HEK293T (cell line): ENCODE measurements at regions not wholly inside any gene's neighbourhood (a gene's known extent, or its start where the extent isn't known, plus 50 kb on each side); places are given as distances from the start of the nearest gene placed in this dataset.

Experiments used
- CTCF ChIA-PET: fragments of 350-600 bp; formaldehyde crosslinking; extraction: SDS; loops from one replicate; lab custom pipeline; 2021; ENCODE audit warnings: antibody characterized with exemption, inconsistent platforms; lab: Yijun Ruan, JAX
- POLR2A ChIA-PET: fragments of 350-600 bp; formaldehyde crosslinking; extraction: SDS; loops from one replicate; lab custom pipeline; 2020; ENCODE audit warnings: antibody characterized with exemption, inconsistent platforms; lab: Yijun Ruan, JAX
- DNase-seq: peaks from one replicate; pipeline ENCODE4 v3.0.0; 2012; ENCODE audit warnings: mixed read lengths; ENCODE audit errors: extremely low spot score
- ARNT ChIP-seq: fragments of 450-650 bp; IDR thresholded peaks from 2 replicates; pipeline ENCODE4 v1.6.1; 2017; ENCODE audit warnings: mild to moderate bottlenecking
- BHLHE40 ChIP-seq: fragments of 450-650 bp; IDR thresholded peaks from 2 replicates; pipeline ENCODE4 v1.6.1; 2016; ENCODE audit warnings: mild to moderate bottlenecking, moderate library complexity, borderline replicate concordance
- CTBP1 ChIP-seq: fragments of 450-650 bp; IDR thresholded peaks from 2 replicates; pipeline ENCODE4 v1.6.1; 2016; ENCODE audit warnings: borderline replicate concordance
- ELF4 ChIP-seq: fragments of 450-650 bp; IDR thresholded peaks from 2 replicates; pipeline ENCODE4 v1.6.1; 2017; ENCODE audit warnings: antibody characterized with exemption
- FOXA1 ChIP-seq: fragments of 450-650 bp; IDR thresholded peaks from 2 replicates; pipeline ENCODE4 v1.6.1; 2016; ENCODE audit warnings: mild to moderate bottlenecking
- FOXK2 ChIP-seq: fragments of 450-650 bp; IDR thresholded peaks from 2 replicates; pipeline ENCODE4 v1.6.1; 2016; ENCODE audit warnings: mild to moderate bottlenecking
- FOXM1 ChIP-seq: fragments of 450-650 bp; IDR thresholded peaks from 2 replicates; pipeline ENCODE4 v1.6.1; 2017; ENCODE audit warnings: mild to moderate bottlenecking, borderline replicate concordance
- HDGF ChIP-seq: fragments of 450-650 bp; IDR thresholded peaks from 2 replicates; pipeline ENCODE4 v1.6.1; 2017; ENCODE audit warnings: antibody characterized with exemption, borderline replicate concordance
- L3MBTL2 ChIP-seq: fragments of 450-650 bp; conservative IDR thresholded peaks from 2 replicates; pipeline ENCODE4 v1.6.1; 2016; ENCODE audit warnings: mild to moderate bottlenecking
- LEF1 ChIP-seq: fragments of 450-650 bp; IDR thresholded peaks from 2 replicates; pipeline ENCODE4 v1.6.1; 2017; ENCODE audit warnings: mild to moderate bottlenecking, borderline replicate concordance
- NFRKB ChIP-seq: fragments of 450-650 bp; IDR thresholded peaks from 2 replicates; pipeline ENCODE4 v1.6.1; 2016; ENCODE audit warnings: mild to moderate bottlenecking, moderate library complexity
- SP1 ChIP-seq: fragments of 450-650 bp; IDR thresholded peaks from 2 replicates; pipeline ENCODE4 v1.6.1; 2017
- SUZ12 ChIP-seq: fragments of 450-650 bp; IDR thresholded peaks from 2 replicates; pipeline ENCODE4 v1.6.1; 2016; ENCODE audit warnings: mild to moderate bottlenecking
- TARDBP ChIP-seq: fragments of 450-650 bp; IDR thresholded peaks from 2 replicates; pipeline ENCODE4 v1.6.1; 2016
- ZNF384 ChIP-seq: fragments of 450-650 bp; IDR thresholded peaks from 2 replicates; pipeline ENCODE4 v1.6.1; 2016
- TF ChIP-seq, protein P1 (sequence below): fragments of 450-650 bp; IDR thresholded peaks from 2 replicates; pipeline ENCODE4 v1.6.1; 2016

DNA sequence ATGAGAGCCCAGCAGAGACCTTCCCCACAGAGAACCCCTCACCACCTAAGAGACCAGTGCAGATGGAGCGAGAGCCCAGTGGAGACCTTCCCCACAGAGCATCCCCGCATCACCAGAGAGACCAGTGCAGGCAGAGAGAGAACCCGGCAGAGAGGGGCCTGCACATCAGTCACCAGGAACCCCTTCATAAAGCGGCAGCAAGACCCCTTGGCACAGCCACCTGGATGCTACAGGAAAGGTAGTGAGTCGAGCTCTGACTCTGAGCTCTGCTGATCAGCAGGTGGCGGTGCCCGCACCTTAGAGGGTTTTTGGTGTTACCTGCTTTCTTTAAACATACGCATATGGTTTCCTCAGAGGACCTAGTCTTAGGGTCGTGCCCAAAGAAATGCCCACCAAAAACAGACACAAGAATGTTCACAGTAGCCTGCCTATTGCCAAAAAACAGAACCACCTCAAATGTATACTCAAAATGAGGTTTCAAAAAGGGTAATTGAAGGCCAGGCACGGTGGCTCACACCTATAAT lies 678.7 kb downstream of the BRD1 start:
- DNase-seq: no peak
- POLR2A ChIA-PET: no interaction called here
- TF ChIP-seq NFRKB (no peak), ELF4 (no peak), TARDBP (no peak), FOXA1 (no peak), SUZ12 (no peak), FOXK2 (no peak), ARNT (no peak)
- CTCF ChIA-PET: no interaction called here

GRCh38 chr22:49147617-49148175 lies 680.0 kb downstream of the BRD1 start:
- ChIA-PET CTCF (no interaction called here), POLR2A (no interaction called here)
- DNase-seq: no peak
- no peak for TF ChIP-seq TARDBP
- TF ChIP-seq NFRKB: no peak

- TF ChIP-seq, protein P1, sequence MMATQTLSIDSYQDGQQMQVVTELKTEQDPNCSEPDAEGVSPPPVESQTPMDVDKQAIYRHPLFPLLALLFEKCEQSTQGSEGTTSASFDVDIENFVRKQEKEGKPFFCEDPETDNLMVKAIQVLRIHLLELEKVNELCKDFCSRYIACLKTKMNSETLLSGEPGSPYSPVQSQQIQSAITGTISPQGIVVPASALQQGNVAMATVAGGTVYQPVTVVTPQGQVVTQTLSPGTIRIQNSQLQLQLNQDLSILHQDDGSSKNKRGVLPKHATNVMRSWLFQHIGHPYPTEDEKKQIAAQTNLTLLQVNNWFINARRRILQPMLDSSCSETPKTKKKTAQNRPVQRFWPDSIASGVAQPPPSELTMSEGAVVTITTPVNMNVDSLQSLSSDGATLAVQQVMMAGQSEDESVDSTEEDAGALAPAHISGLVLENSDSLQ: no peak
- TF ChIP-seq FOXK2: no peak
- TF ChIP-seq CTBP1: no peak
- TF ChIP-seq FOXM1: no peak
- TF ChIP-seq FOXA1: no peak
- no peak for TF ChIP-seq TARDBP
- no peak for TF ChIP-seq SP1
- TF ChIP-seq SUZ12: no peak
- TF ChIP-seq ZNF384: no peak
- CTCF ChIA-PET: no interaction called here
- POLR2A ChIA-PET: no interaction called here
- DNase-seq: no peak
Measured at GRCh38 chr22:49147171-49147570, 680.5 kb downstream of the BRD1 start.

GRCh38 chr22:49146511-49146910 lies 681.2 kb downstream of the BRD1 start:
- ChIA-PET POLR2A (no interaction called here), CTCF (no interaction called here)
- DNase-seq: no peak
- TF ChIP-seq NFRKB: no peak
- no peak for TF ChIP-seq ELF4
- no peak for TF ChIP-seq SUZ12
- TF ChIP-seq FOXM1: no peak
- TF ChIP-seq LEF1: no peak
- TF ChIP-seq ARNT: no peak
- TF ChIP-seq BHLHE40: no peak
- TF ChIP-seq FOXK2: no peak
- no peak for TF ChIP-seq CTBP1
- TF ChIP-seq TARDBP: no peak
- no peak for TF ChIP-seq L3MBTL2
- TF ChIP-seq, protein P1: no peak
- TF ChIP-seq FOXA1: no peak
- no peak for TF ChIP-seq ZNF384
- no peak for TF ChIP-seq SP1

DNA sequence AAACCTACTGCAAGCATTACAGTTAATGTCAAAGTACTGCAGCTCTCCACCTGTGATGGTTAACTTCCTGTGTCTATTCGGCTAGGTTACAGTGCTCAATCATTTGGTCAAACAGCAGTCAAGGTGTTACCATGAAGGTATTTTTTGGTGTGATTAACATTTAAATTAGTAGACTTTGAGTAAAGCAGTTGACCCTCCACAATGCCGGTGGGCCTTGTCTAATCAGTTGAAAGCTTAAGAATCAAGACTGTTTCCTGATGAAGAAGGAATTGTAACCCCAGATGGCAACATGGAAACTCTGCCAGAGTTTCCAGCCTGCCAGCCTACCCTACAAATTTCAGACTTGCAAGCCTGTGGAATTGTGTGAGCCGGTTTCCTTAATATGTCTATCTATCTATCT lies 683.9 kb downstream of the BRD1 start:
- TF ChIP-seq LEF1 (no peak), ELF4 (no peak), CTBP1 (no peak), L3MBTL2 (no peak), ARNT (no peak), HDGF (no peak), SUZ12 (no peak), NFRKB (no peak), SP1 (no peak), TARDBP (no peak), FOXM1 (no peak), BHLHE40 (no peak), FOXK2 (no peak), ZNF384 (no peak), FOXA1 (no peak)
- TF ChIP-seq, protein P1: no peak
- no peak for DNase-seq
- ChIA-PET CTCF (no interaction called here), POLR2A (no interaction called here)

DNA sequence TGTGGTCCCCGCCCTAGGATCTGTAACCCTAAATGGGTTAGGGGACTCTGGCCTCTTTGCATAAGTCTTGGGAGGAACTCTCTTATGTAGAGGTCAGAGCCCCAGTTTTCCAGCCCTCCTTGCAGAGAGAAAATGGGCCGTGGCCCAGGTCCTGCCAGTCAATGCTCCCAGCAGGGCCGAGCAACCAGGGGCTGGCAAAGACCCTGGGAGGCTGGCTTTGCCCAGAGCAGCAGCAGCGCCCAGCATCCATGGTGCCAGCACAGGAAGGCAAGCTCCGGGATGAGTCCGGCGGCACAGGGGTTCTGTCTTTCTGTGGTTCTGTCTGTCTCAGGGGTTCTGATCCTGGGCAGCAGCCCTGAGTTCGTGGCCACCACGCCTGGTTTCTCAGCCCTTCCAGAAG lies 684.8 kb downstream of the BRD1 start:
- CTCF ChIA-PET: no interaction called here
- TF ChIP-seq BHLHE40: no peak
- no peak for TF ChIP-seq SUZ12
- TF ChIP-seq ELF4: no peak
- TF ChIP-seq FOXA1: no peak
- no peak for TF ChIP-seq FOXM1
- no peak for TF ChIP-seq L3MBTL2
- no peak for TF ChIP-seq SP1
- TF ChIP-seq CTBP1: no peak
- no peak for TF ChIP-seq HDGF
- no peak for TF ChIP-seq FOXK2
- TF ChIP-seq NFRKB: no peak
- TF ChIP-seq LEF1: no peak
- no peak for TF ChIP-seq TARDBP
- no peak for TF ChIP-seq ARNT
- POLR2A ChIA-PET: no interaction called here
- DNase-seq: no peak
